LoVo (cell line): ENCODE measurements at regions not wholly inside any gene's neighbourhood (a gene's known extent, or its start where the extent isn't known, plus 50 kb on each side); places are given as distances from the start of the nearest gene placed in this dataset.

Source experiments
- DNase-seq: peaks from one replicate; pipeline ENCODE4 v3.0.0-alpha.2; 2016; ENCODE audit warnings: low spot score

DNA sequence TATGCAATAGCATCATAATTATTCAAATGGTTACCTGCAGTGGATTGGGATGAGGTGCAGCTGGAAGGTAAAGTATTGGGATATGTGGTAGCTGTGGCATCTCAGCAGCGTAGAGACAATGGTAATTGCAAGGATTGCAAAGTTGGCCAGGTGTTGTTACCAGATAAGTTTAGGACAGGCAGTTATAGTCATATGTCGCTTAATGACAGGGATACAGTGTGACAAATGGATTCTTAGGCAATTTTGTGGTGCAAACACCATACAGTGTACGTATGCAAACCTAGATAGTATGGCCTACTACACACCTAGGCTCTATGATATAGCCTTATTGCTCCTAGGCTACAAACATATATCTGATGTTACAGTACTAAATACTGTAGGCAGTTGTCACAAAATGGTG is 163.5 kb upstream of the LYZL2 start:
- no peak for DNase-seq

- no peak for DNase-seq
Observed at GRCh38 chr10:30792025-30792424, 162.5 kb upstream of the LYZL2 start.

GRCh38 chr10:30791197-30791611 is 161.7 kb upstream of the LYZL2 start:
- DNase-seq = no peak

DNA sequence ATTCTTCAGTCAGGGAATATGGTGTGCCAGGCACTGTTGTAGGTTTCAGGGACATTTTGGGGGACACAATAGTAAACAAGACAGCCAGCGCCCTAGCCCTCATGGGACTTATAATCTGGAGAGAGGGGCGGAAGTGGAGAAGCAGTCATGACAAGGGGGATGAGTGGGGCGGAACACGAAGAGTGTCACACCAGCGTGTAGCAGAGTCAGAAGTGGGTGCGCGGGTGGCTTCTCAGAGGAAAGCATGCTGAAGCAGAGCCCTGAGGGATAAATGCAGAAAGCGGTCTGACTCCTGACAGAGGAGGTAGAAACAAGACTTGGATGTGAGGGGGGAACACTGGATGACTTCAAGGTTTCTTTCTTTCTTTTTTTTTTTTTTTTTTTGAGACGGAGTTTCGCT is 160.3 kb upstream of the LYZL2 start:
- DNase-seq = no peak

DNA sequence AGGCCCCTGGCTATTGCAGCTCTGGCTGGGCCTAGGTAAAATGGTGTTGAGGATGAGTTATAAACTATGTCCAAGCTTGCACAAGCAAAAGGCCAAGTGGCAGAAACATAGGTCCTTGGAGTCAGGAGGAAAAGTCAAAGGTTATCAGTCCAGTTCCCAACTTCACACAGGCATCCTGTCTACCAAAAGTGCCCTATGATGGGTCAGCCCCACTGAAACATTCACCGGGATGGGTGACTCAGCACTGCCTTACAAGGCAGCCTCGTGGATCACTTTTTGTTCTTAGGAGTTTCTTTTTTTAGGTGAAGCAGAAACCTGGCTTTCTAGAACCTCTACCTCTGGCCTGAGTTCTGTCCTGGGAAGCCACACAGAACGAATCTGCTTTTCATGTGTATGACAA is 158.8 kb upstream of the LYZL2 start:
- no peak for DNase-seq

- DNase-seq = no peak
Observed at GRCh38 chr10:30786906-30787305, 157.4 kb upstream of the LYZL2 start.

DNA sequence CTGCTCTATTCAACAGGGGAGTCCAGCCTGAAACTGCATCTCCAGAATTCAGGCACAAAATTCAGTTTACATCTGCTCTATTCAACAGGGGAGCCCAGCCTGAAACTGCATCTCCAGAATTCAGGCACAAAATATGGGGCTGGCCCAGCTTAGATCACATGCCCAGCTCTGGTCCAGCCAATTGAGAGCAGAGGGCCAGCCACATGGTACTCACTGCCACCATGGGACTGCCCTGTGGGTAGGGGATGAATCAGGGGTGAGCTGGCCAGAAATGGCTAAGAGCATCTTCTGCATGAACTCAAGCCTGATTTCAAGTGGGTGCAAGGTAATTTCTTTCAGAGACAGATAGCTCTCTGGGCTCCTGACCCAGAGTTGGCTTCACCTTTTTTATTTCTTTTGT is 156.6 kb upstream of the LYZL2 start:
- no peak for DNase-seq

DNA sequence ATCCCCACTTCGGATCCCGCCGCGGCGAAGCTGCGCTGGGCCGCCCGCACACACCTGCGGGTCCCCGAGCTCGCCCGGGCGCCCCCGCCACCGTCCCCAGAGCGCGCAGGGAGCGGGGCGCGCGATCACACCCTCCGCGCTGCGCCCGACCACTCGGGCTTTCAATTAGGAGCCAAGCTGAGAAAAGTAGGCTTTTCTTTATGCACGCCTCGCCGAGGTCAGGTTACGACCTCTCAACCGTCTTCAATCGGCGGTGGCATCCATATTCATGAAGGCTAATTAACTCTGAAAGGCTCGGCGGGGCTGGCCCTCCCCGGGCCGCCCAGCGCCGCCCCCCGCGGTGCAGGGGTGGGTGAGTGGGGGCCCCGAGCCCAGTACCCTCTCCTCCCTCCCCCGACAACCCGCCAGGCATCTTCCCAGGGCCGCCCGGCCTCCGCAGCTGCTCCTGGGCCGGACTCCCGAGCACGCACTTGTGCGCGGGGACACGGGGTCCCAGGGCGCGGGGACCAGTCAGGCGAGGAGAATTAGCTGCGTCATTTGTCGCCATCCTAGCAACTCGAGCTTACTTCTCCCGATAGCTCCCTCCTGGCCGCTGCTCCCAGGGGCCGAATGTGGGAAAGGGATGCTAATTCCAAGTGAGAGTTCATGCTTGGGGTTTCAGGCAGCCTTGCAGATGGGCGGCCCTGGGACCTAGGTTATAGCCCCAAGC is 155.5 kb upstream of the LYZL2 start:
- no peak for DNase-seq

DNA sequence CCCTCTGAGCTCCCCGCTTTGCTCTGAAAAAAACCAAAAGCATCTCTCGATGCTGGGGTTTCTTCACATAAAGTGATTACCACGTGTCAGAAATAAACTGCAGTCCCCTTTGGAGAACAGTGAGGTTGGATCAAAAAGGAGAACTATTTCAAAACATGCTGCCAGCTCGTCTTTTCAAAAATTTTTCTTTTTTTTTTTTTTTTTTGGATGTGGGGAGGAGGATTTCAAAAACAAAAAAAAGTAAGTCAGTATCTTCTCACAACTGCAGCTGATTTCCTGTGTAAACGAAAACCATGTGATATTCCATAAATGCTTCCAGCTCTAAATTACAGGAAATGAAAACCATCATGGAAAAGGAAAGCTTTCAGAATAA is 155.0 kb upstream of the LYZL2 start:
- DNase-seq = no peak

DNA sequence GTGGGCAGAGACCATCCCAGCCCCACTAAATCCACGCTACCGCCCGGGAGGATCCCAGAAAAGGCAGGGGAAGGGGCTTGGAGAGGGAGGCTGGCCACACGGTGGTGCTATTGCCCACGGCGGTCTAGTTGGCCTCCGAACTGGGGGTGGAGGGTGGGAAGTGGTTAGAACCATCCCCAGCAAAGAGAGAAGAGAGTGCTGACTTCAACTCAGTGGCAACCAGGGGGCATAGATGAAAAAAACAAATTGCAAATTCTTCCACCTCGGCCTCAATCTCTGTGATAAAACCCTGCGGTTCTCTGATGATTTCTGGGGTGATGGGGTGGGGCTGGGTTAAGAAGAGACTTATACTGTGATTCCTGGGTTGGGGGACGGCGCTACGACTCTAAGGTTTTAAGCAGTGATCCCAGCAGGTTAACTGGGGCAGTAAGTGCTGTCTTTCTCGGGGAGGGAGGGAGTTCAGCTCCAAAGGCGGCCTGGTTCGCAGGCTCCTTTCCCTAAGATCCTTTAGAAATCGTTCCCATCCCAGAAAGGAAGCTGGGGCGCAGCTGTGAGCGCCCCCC is 154.5 kb upstream of the LYZL2 start:
- DNase-seq = no peak

GRCh38 chr10:30782537-30783461 is 153.2 kb upstream of the LYZL2 start:
- DNase-seq = no peak

GRCh38 chr10:30782157-30782536 is 152.6 kb upstream of the LYZL2 start:
- no peak for DNase-seq

- DNase-seq = no peak
Observed at GRCh38 chr10:30781670-30782121, 152.1 kb upstream of the LYZL2 start.

GRCh38 chr10:30778769-30779168 is 149.2 kb upstream of the LYZL2 start:
- DNase-seq = no peak

- DNase-seq = no peak
Observed at GRCh38 chr10:30775779-30776591, 146.4 kb upstream of the LYZL2 start.

GRCh38 chr10:30774261-30774660 is 144.7 kb upstream of the LYZL2 start:
- no peak for DNase-seq

DNA sequence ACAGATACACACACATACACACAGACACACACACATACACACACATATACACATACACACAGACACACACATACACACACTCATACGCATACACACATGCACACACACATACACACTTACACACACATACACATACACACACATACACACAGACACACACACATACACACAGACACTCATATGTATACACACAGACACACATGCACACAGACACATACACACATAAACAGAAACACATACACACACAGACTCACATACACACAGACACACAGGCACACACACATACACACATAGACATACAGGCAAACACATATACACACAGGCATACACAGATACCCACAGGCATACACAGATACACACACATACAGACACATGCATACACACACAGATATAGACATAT is 143.9 kb upstream of the LYZL2 start:
- DNase-seq = no peak

GRCh38 chr10:30770816-30771215 is 141.3 kb upstream of the LYZL2 start:
- no peak for DNase-seq

DNA sequence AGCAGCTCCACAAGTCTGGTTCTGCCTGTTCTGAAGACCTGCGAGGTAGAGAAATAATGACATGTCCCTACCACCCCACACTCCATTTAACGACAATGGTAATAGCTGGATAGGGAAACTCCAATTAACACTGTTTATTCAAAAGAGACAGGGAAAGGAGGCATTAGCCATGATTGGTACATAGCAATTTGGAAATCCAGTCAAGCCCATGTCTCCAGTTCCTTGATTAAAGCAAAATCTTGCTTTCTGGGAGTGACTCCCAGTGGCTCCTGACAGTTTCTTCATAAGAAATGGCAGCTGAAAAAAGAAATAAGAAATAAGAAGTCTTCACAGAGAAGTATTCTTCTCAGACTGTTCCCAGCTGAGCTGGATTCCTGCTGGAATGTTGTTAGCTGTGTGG is 140.7 kb upstream of the LYZL2 start:
- DNase-seq = no peak

DNA sequence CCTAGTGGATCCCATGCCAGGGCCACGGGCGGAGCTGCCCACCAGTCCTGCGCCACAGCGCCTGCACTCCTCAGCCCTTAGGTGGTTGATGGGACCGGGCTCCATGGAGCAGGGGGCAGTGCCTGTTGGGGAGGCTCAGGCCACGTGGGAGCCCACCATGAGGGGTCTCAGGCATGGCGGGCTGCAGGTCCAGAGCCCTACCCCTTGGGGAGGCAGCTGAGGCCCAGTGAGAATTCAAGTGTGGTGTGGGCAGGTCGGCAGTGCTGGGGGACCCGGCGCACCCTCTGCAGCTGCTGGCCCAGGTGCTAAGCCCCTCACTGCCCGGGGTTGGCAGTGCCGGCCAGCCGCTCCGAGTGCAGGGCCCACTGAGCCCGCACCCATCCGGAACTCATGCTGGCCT is 139.8 kb upstream of the LYZL2 start:
- DNase-seq = no peak

DNA sequence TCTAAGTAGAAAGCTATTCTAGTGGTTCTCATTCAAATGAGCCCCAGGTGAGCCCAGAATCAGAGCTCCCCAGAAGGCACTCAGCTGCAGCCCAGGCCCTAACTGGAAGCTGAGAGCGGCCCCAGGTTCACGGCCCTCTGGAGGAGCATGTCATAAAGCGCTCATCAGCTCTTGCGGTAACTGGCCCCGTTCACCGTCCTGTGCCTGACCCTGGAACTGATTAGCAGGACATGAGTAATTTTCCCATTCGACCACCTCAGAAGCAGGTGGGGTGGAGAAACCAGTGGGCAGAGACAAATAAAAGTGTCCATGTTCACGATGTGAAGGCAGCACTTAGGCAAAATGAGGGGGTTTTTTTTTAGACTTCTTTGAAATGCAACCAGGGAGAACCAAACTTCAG is 136.1 kb upstream of the LYZL2 start:
- DNase-seq = no peak

GRCh38 chr10:30765022-30765615 is 135.6 kb upstream of the LYZL2 start:
- DNase-seq = no peak
